AG04450 (cell line): ENCODE measurements at regions not wholly inside any gene's neighbourhood (a gene's known extent, or its start where the extent isn't known, plus 50 kb on each side); places are given as distances from the start of the nearest gene placed in this dataset.

ENCODE experiments used
- CTCF ChIA-PET: fragments of 300-600, 350-600 bp; formaldehyde crosslinking; extraction: SDS; loops from one replicate; lab custom pipeline; 2022; ENCODE audit warnings: antibody characterized with exemption, inconsistent platforms; lab: Charles Lee
- POLR2A ChIA-PET: fragments of 350-600 bp; formaldehyde crosslinking; extraction: SDS; loops from one replicate; lab custom pipeline; 2021; ENCODE audit warnings: antibody characterized with exemption, inconsistent platforms; lab: Yijun Ruan, JAX
- DNase-seq: peaks from one replicate; pipeline ENCODE4 v3.0.0-alpha.2; 2011; ENCODE audit warnings: low read depth, low spot score
- H3K27ac ChIP-seq: one replicate; pipeline ENCODE4 v1.5.1; 2012; ENCODE audit warnings: low read depth, low read length, control low read depth
- H3K27me3 ChIP-seq: one replicate; pipeline ENCODE4 v1.6.0; 2012; ENCODE audit warnings: low read length; ENCODE audit not compliant: control insufficient read depth, insufficient read depth
- H3K4me3 ChIP-seq: 2 replicates; pipeline ENCODE4 v1.5.1; 2011; ENCODE audit warnings: mild to moderate bottlenecking, low read depth, low read length, control low read depth
- H3K9me3 ChIP-seq: 2 replicates; pipeline ENCODE4 v1.5.1; 2012; ENCODE audit warnings: low read length; ENCODE audit not compliant: control insufficient read depth, insufficient read depth
- TF ChIP-seq, protein P1 (sequence below): IDR thresholded peaks from 2 replicates; pipeline ENCODE4 v1.5.1; 2011; ENCODE audit warnings: low read depth, low read length, control low read depth, inconsistent platforms

DNA sequence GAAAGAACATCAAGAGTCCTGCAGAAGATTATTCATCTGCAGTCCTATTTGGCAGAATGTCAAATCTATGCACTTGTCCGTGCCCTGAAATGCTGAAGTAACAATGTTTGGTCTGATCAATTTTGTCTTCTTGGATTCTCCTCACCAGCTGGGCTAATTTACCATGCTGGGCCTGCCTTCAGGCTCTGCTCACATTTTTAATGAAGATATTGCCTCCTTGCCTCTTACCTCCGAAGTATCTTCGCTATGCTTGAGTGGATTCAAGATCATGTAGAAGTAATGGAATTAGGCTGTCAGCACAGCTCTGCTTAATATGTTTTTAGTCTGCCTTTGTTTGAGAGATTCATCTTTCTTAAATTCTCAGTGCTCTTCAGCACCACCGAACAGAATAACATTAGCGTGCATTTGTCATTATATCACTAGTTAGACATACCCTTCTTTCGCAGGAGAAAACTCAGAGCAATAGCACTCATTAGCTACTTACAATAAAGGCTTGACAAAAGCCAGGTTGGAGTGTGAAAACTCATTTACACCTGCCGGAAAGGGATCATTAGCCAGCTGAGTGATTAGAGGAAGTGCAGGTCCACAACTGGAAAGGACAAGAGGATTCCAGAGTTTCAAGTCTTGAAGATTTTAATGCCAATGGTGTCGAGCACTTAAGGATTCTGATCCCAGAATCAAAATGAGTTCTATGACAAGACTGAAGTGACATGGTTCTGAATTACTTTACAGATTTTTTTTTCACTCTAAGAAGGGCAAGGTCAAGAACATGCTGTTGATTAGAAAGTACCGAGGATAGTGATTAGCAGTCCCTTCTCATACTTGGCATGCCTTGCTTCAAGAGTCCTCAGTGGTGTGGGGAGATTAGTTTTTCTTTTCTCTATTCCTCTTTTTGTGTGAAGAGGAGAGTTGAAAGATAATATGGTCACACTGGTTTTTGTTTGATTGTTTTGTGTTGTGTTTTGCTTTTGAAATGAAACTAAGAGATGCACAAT lies 405.6 kb upstream of the TOM1L1 start:
- POLR2A ChIA-PET, result no interaction called here
- CTCF ChIA-PET, result no interaction called here
- H3K4me3 ChIP-seq, result no peak overlapping the region

DNA sequence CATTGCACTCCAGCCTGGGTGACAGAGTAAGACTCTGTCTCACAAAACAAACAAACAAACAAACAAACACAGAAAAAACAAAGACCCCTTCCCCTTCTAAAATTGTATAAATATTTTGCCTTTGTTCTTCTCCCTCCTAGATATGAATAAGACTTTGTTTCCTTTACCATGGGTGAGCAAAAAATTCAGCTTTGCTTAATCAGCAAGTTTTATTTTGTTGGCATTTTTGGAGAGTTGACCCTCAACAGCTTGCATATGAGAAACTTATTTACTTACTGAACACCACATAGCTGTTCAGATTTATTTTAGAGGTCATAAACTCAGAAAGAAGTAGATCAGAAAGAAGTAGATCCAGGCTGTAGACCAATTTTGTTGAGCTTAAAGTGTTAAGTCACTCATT lies 395.2 kb upstream of the TOM1L1 start:
- ChIA-PET CTCF (no interaction called here), POLR2A (no interaction called here)
- DNase-seq, result no peak

More for the DNA sequence above, 405.6 kb upstream of the TOM1L1 start:
- Histone ChIP-seq H3K9me3 (peaks cover 6% of the 10 kb centered on the region; the same call in 1 of the 2 replicates), H3K27ac (no peak overlapping the region), H3K27me3 (no peaks in the 10 kb centered on the region)
- DNase-seq, result no peak
- TF ChIP-seq, protein P1, sequence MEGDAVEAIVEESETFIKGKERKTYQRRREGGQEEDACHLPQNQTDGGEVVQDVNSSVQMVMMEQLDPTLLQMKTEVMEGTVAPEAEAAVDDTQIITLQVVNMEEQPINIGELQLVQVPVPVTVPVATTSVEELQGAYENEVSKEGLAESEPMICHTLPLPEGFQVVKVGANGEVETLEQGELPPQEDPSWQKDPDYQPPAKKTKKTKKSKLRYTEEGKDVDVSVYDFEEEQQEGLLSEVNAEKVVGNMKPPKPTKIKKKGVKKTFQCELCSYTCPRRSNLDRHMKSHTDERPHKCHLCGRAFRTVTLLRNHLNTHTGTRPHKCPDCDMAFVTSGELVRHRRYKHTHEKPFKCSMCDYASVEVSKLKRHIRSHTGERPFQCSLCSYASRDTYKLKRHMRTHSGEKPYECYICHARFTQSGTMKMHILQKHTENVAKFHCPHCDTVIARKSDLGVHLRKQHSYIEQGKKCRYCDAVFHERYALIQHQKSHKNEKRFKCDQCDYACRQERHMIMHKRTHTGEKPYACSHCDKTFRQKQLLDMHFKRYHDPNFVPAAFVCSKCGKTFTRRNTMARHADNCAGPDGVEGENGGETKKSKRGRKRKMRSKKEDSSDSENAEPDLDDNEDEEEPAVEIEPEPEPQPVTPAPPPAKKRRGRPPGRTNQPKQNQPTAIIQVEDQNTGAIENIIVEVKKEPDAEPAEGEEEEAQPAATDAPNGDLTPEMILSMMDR, result no peak

DNA sequence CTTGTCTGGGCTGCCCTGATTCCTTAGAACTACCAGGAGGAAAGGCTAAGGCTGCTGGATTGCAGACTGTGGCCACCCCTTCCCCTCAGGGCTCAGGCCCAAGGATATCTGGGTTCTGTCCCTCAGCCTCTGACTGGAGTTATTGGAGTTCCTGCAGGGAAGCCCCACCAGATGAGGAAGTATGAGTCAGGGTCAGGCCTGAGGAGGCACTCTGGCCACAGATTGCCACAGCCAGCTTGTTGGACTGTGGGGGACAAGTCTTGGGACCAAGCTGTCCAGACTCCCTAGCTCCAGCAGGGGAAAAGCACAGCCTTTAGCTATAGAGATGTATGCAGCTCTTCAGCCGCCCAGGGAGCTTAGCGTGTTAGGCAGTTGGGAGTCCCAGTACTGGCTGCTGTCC lies 381.9 kb upstream of the TOM1L1 start:
- Histone ChIP-seq H3K27me3 (no peaks in the 10 kb centered on the region), H3K27ac (no peak overlapping the region), H3K4me3 (no peak overlapping the region), H3K9me3 (peaks cover 15% of the 10 kb centered on the region)
- POLR2A ChIA-PET, result no interaction called here
- DNase-seq, result no peak
- CTCF ChIA-PET, result no interaction called here
- TF ChIP-seq, protein P1, result no peak

More for the DNA sequence above, 395.2 kb upstream of the TOM1L1 start:
- H3K27me3 ChIP-seq, result no peaks in the 10 kb centered on the region
- no peak overlapping the region for H3K4me3 ChIP-seq
- no peak overlapping the region for H3K27ac ChIP-seq
- H3K9me3 ChIP-seq, result peaks cover 4% of the 10 kb centered on the region; the same call in 1 of the 2 replicates
- TF ChIP-seq, protein P1, result no peak

DNA sequence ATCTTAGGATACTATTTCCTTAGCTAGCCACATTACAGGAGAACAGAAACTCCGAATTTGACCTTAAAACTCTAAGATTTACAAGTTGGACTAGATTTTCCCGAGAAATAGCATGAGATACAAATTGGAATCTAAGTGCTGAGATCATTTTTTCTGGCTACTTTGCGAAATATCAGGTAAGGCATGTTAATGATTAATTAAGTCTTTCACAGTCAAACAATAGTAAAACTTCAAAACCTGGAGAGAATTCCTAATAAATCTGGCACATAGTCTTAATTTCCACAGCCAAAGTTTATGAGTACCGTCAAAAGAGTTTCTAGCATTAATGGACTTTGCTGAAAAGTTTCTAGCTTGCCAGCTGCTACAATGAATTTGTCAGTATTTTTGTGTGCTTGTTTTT lies 379.5 kb upstream of the TOM1L1 start:
- ChIA-PET POLR2A (no interaction called here), CTCF (no interaction called here)
- Histone ChIP-seq H3K9me3 (peaks cover 15% of the 10 kb centered on the region), H3K4me3 (no peak overlapping the region), H3K27me3 (no peaks in the 10 kb centered on the region), H3K27ac (no peak overlapping the region)
- TF ChIP-seq, protein P1, result no peak
- DNase-seq, result no peak

DNA sequence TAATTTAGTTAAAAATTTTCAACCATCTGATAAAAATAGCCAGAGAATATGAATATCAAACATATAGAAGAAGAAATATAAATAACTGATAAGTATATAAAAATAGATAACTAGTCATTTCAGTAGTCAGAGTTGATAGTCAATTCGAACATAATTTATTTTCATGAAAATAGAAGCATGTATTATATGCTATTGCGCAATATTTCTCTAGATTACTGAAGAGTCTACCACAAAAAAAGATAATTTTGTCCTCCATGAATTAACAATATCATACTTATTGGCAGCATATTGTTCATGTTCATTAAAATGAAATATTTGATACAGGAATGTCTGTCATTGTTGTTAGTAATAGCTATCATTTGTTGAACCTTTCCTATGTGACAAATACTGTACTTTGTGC lies 376.2 kb upstream of the TOM1L1 start:
- TF ChIP-seq, protein P1, result no peak
- POLR2A ChIA-PET, result no interaction called here
- CTCF ChIA-PET, result no interaction called here
- Histone ChIP-seq H3K9me3 (peaks cover 3% of the 10 kb centered on the region; the same call in 1 of the 2 replicates), H3K27ac (no peak overlapping the region), H3K4me3 (no peak overlapping the region), H3K27me3 (no peaks in the 10 kb centered on the region)
- no peak for DNase-seq
